ENCODE measurements at regions not wholly inside any gene's neighbourhood (a gene's known extent, or its start where the extent isn't known, plus 50 kb on each side); places are given as distances from the start of the nearest gene placed in this dataset.

DNA sequence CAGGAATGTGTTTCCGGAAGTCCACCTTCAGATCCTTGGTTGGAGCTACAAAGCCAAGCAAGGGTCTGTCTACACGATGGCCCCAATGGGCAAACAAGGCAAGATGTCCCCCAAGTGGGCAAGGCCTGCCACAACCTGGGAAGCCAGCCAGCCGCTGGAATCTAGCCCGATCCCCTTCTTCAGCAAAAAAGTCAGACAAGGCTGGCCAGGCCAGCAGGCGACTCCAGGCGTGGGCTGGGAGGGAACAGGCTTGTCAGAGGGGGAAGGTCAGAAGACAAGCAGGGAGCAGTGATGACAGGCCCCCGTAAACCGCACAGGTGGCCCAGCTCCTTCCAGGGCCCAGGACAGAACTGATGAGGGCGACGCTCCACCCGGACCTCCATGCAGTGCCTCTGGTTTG, 69.7 kb upstream of the WASF3 start:
- TF ChIP-seq, protein P1, sequence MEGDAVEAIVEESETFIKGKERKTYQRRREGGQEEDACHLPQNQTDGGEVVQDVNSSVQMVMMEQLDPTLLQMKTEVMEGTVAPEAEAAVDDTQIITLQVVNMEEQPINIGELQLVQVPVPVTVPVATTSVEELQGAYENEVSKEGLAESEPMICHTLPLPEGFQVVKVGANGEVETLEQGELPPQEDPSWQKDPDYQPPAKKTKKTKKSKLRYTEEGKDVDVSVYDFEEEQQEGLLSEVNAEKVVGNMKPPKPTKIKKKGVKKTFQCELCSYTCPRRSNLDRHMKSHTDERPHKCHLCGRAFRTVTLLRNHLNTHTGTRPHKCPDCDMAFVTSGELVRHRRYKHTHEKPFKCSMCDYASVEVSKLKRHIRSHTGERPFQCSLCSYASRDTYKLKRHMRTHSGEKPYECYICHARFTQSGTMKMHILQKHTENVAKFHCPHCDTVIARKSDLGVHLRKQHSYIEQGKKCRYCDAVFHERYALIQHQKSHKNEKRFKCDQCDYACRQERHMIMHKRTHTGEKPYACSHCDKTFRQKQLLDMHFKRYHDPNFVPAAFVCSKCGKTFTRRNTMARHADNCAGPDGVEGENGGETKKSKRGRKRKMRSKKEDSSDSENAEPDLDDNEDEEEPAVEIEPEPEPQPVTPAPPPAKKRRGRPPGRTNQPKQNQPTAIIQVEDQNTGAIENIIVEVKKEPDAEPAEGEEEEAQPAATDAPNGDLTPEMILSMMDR (conservative IDR thresholded peaks at IDR 0.05; ENCODE audit: low read depth, low read length): no peak
- TF ChIP-seq POLR2A (IDR thresholded peaks at IDR 0.05; ENCODE audit: low read depth, low read length) (no peak), CEBPB (IDR thresholded peaks at IDR 0.05; ENCODE audit: low read depth, low read length) (no peak), RFX5 (IDR thresholded peaks at IDR 0.05; ENCODE audit: low read depth, low read length) (no peak)

Measured in IMR-90 (cell line).